AG09309 (cell line): ENCODE measurements at regions not wholly inside any gene's neighbourhood (a gene's known extent, or its start where the extent isn't known, plus 50 kb on each side); places are given as distances from the start of the nearest gene placed in this dataset.
A peak's percentile ranks its signal among the peaks of the same experiment; 100 is the strongest.
"Not testable (repeated sequence)": the region's sequence is repeated elsewhere in the genome, so short reads cannot be mapped to it uniquely, and the experiment has no call there.

Source experiments
- DNase-seq: peaks from one replicate; pipeline ENCODE4 v3.0.0-alpha.2; 2010; ENCODE audit warnings: low read depth
- H3K4me3 ChIP-seq: 2 replicates; pipeline ENCODE4 v1.5.1; 2011; ENCODE audit warnings: mild to moderate bottlenecking, low read depth, low read length, moderate library complexity; ENCODE audit not compliant: control insufficient read depth
- CTCF ChIP-seq: IDR thresholded peaks from 2 replicates; pipeline ENCODE4 v1.5.1; 2011; ENCODE audit warnings: mild to moderate bottlenecking, low read depth, low read length, inconsistent platforms; ENCODE audit not compliant: insufficient read depth, control insufficient read depth; ENCODE audit errors: missing control alignments

- not testable (repeated sequence) for H3K4me3 ChIP-seq, DNase-seq
Measured at GRCh38 chr7:76928751-76929150, 103.4 kb downstream of the SPDYE17 start.

- DNase-seq, H3K4me3 ChIP-seq: not testable (repeated sequence)
Measured at GRCh38 chr7:76927741-76928393, 104.3 kb downstream of the SPDYE17 start.

- not testable (repeated sequence) for DNase-seq, H3K4me3 ChIP-seq
Measured at GRCh38 chr7:76926416-76926815, 105.7 kb downstream of the SPDYE17 start.

- H3K4me3 ChIP-seq, DNase-seq: not testable (repeated sequence)
- TF ChIP-seq CTCF, result peak; percentile 27
Measured at GRCh38 chr7:76924756-76925155, 107.4 kb downstream of the SPDYE17 start.

- not testable (repeated sequence) for DNase-seq, H3K4me3 ChIP-seq
Measured at GRCh38 chr7:76918619-76919018, 113.5 kb downstream of the SPDYE17 start.

GRCh38 chr7:76914361-76914760 is 117.8 kb downstream of the SPDYE17 start:
- not testable (repeated sequence) for DNase-seq

GRCh38 chr7:76912011-76912814 is 119.9 kb downstream of the SPDYE17 start:
- DNase-seq, H3K4me3 ChIP-seq: not testable (repeated sequence)

More at GRCh38 chr7:76914361-76914760, 117.8 kb downstream of the SPDYE17 start:
- not testable (repeated sequence) for H3K4me3 ChIP-seq

GRCh38 chr7:76904688-76905087 is 127.5 kb downstream of the SPDYE17 start:
- not testable (repeated sequence) for DNase-seq, H3K4me3 ChIP-seq

- H3K4me3 ChIP-seq, DNase-seq: not testable (repeated sequence)
Measured at GRCh38 chr7:76901944-76902710, 130.0 kb downstream of the SPDYE17 start.

- not testable (repeated sequence) for H3K4me3 ChIP-seq, DNase-seq
Measured at GRCh38 chr7:76898807-76899206, 133.4 kb downstream of the SPDYE17 start.

GRCh38 chr7:76897007-76897406 is 135.2 kb downstream of the SPDYE17 start:
- not testable (repeated sequence) for H3K4me3 ChIP-seq
- peak; percentile 62 for DNase-seq

- not testable (repeated sequence) for DNase-seq, H3K4me3 ChIP-seq
Measured at GRCh38 chr7:76895696-76896095, 136.5 kb downstream of the SPDYE17 start.

GRCh38 chr7:76891771-76892170 is 140.4 kb downstream of the SPDYE17 start:
- not testable (repeated sequence) for DNase-seq

GRCh38 chr7:76879733-76880288 is 152.3 kb downstream of the SPDYE17 start:
- not testable (repeated sequence) for DNase-seq, H3K4me3 ChIP-seq

More at GRCh38 chr7:76891771-76892170, 140.4 kb downstream of the SPDYE17 start:
- not testable (repeated sequence) for H3K4me3 ChIP-seq

- H3K4me3 ChIP-seq, result not testable (repeated sequence)
Measured at GRCh38 chr7:76875760-76876159, 156.4 kb downstream of the SPDYE17 start.

GRCh38 chr7:76870504-76870808 is 161.7 kb downstream of the SPDYE17 start:
- not testable (repeated sequence) for H3K4me3 ChIP-seq, DNase-seq

More at GRCh38 chr7:76875760-76876159, 156.4 kb downstream of the SPDYE17 start:
- not testable (repeated sequence) for DNase-seq

GRCh38 chr7:76867364-76867889 is 164.7 kb downstream of the SPDYE17 start:
- H3K4me3 ChIP-seq, result not testable (repeated sequence)
- DNase-seq, result peak; percentile 10
